ENCODE measurements at regions not wholly inside any gene's neighbourhood (a gene's known extent, or its start where the extent isn't known, plus 50 kb on each side); places are given as distances from the start of the nearest gene placed in this dataset.

- Histone ChIP-seq H3K27ac (ENCODE audit: low read length) (no peak overlapping the region), H3K36me3 (ENCODE audit: insufficient read depth, low read length) (no peaks in the 10 kb centered on the region), H3F3A (ENCODE audit: insufficient read depth, low read length, poor library complexity, severe bottlenecking) (no peaks in the 10 kb centered on the region), H2AFZ (ENCODE audit: low read depth, low read length) (no peak overlapping the region), H3K9me2 (ENCODE audit: insufficient read depth, low read length) (no peaks in the 10 kb centered on the region), H3K9me3 (ENCODE audit: low read length) (no peaks in the 10 kb centered on the region), H3K4me3 (ENCODE audit: low read length) (no peak overlapping the region), H3K27me3 (ENCODE audit: insufficient read depth, low read depth, low read length) (no peaks in the 10 kb centered on the region), H3K4me2 (ENCODE audit: low read length) (no peak overlapping the region), H4K20me1 (ENCODE audit: insufficient read depth) (no peaks in the 10 kb centered on the region), H3K79me2 (replicated peaks; ENCODE audit: insufficient read depth, low read length) (no peaks in the 10 kb centered on the region), H3K9ac (ENCODE audit: low read length) (no peak overlapping the region)
- TF ChIP-seq REST (IDR thresholded peaks at IDR 0.05; ENCODE audit: borderline replicate concordance) (no peak), RAD21 (conservative IDR thresholded peaks at IDR 0.05) (no peak), EP300 (conservative IDR thresholded peaks at IDR 0.05; ENCODE audit: poor library complexity, severe bottlenecking) (no peak), TAF1 (IDR thresholded peaks at IDR 0.05; ENCODE audit: low read depth) (no peak)
Measured at GRCh38 chr11:19525714-19526113, 186.9 kb upstream of the NAV2 start.

GRCh38 chr11:19525276-19525675 is 187.4 kb upstream of the NAV2 start:
- Histone ChIP-seq H3K27me3 (ENCODE audit: insufficient read depth, low read depth, low read length) (no peaks in the 10 kb centered on the region), H3K36me3 (ENCODE audit: insufficient read depth, low read length) (no peaks in the 10 kb centered on the region), H2AFZ (ENCODE audit: low read depth, low read length) (no peak overlapping the region), H3K27ac (ENCODE audit: low read length) (no peak overlapping the region), H3K4me3 (ENCODE audit: low read length) (no peak overlapping the region), H3K9me2 (ENCODE audit: insufficient read depth, low read length) (no peaks in the 10 kb centered on the region), H3K9me3 (ENCODE audit: low read length) (no peaks in the 10 kb centered on the region), H4K20me1 (ENCODE audit: insufficient read depth) (no peaks in the 10 kb centered on the region), H3F3A (ENCODE audit: insufficient read depth, low read length, poor library complexity, severe bottlenecking) (no peaks in the 10 kb centered on the region), H3K79me2 (replicated peaks; ENCODE audit: insufficient read depth, low read length) (no peaks in the 10 kb centered on the region), H3K9ac (ENCODE audit: low read length) (no peak overlapping the region), H3K4me2 (ENCODE audit: low read length) (no peak overlapping the region)
- TF ChIP-seq RAD21 (conservative IDR thresholded peaks at IDR 0.05) = no peak
- no peak for TF ChIP-seq EZH2 (IDR thresholded peaks at IDR 0.05; ENCODE audit: borderline replicate concordance, insufficient read depth, low read length, poor library complexity, severe bottlenecking)

GRCh38 chr11:19524171-19524671 is 188.4 kb upstream of the NAV2 start:
- no peaks in the 10 kb centered on the region for H3K9me3 ChIP-seq (ENCODE audit: low read length)
- H3K27me3 ChIP-seq (ENCODE audit: insufficient read depth, low read depth, low read length) = no peaks in the 10 kb centered on the region
- H3F3A ChIP-seq (ENCODE audit: insufficient read depth, low read length, poor library complexity, severe bottlenecking) = no peaks in the 10 kb centered on the region
- no peaks in the 10 kb centered on the region for H3K36me3 ChIP-seq (ENCODE audit: insufficient read depth, low read length)
- no peak overlapping the region for H3K4me3 ChIP-seq (ENCODE audit: low read length)
- no peak overlapping the region for H2AFZ ChIP-seq (ENCODE audit: low read depth, low read length)
- TF ChIP-seq MXI1 (conservative IDR thresholded peaks at IDR 0.05; ENCODE audit: poor library complexity, severe bottlenecking) (no peak), REST (IDR thresholded peaks at IDR 0.05; ENCODE audit: borderline replicate concordance) (no peak), TAF1 (IDR thresholded peaks at IDR 0.05; ENCODE audit: low read depth) (no peak), RAD21 (conservative IDR thresholded peaks at IDR 0.05) (no peak), SMC3 (conservative IDR thresholded peaks at IDR 0.05; ENCODE audit: poor library complexity) (no peak), EZH2 (IDR thresholded peaks at IDR 0.05; ENCODE audit: borderline replicate concordance, insufficient read depth, low read length, poor library complexity, severe bottlenecking) (no peak), EP300 (conservative IDR thresholded peaks at IDR 0.05; ENCODE audit: poor library complexity, severe bottlenecking) (no peak), POLR2AphosphoS5 (IDR thresholded peaks at IDR 0.05) (no peak)
- TF ChIP-seq, protein P1, sequence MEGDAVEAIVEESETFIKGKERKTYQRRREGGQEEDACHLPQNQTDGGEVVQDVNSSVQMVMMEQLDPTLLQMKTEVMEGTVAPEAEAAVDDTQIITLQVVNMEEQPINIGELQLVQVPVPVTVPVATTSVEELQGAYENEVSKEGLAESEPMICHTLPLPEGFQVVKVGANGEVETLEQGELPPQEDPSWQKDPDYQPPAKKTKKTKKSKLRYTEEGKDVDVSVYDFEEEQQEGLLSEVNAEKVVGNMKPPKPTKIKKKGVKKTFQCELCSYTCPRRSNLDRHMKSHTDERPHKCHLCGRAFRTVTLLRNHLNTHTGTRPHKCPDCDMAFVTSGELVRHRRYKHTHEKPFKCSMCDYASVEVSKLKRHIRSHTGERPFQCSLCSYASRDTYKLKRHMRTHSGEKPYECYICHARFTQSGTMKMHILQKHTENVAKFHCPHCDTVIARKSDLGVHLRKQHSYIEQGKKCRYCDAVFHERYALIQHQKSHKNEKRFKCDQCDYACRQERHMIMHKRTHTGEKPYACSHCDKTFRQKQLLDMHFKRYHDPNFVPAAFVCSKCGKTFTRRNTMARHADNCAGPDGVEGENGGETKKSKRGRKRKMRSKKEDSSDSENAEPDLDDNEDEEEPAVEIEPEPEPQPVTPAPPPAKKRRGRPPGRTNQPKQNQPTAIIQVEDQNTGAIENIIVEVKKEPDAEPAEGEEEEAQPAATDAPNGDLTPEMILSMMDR (IDR thresholded peaks at IDR 0.05; ENCODE audit: poor library complexity, severe bottlenecking) = no peak
- H4K20me1 ChIP-seq (ENCODE audit: insufficient read depth) = no peaks in the 10 kb centered on the region
- no peaks in the 10 kb centered on the region for H3K79me2 ChIP-seq (replicated peaks; ENCODE audit: insufficient read depth, low read length)
- H3K4me2 ChIP-seq (ENCODE audit: low read length) = no peak overlapping the region
- H3K9me2 ChIP-seq (ENCODE audit: insufficient read depth, low read length) = no peaks in the 10 kb centered on the region
- H3K27ac ChIP-seq (ENCODE audit: low read length) = no peak overlapping the region
- no peak overlapping the region for H3K9ac ChIP-seq (ENCODE audit: low read length)

Measured in neural cell (in vitro differentiated cells).